K562 (cell line): ENCODE measurements at regions not wholly inside any gene's neighbourhood (a gene's known extent, or its start where the extent isn't known, plus 50 kb on each side); places are given as distances from the start of the nearest gene placed in this dataset.

ENCODE experiments used
- PHF8 ChIP-seq: fragments of 200-600 bp; sonication (generic); IDR thresholded peaks from 2 replicates; pipeline ENCODE4 v1.6.1; 2012; ENCODE audit warnings: mixed run types, mild to moderate bottlenecking, inconsistent platforms, low read length, moderate library complexity, borderline replicate concordance
- POLR2A ChIP-seq: fragments of 450-650 bp; conservative IDR thresholded peaks from 2 replicates; pipeline ENCODE4 v1.6.1; 2016
- SAP30 ChIP-seq: fragments of 200-600 bp; sonication (generic); IDR thresholded peaks from 2 replicates; pipeline ENCODE4 v1.6.1; 2012; ENCODE audit warnings: borderline replicate concordance, low read depth, mild to moderate bottlenecking, moderate library complexity, low read length, control low read depth, inconsistent platforms; ENCODE audit not compliant: insufficient read depth, poor library complexity, severe bottlenecking
- ZNF589 ChIP-seq: fragments of 200-800 bp; sonication (Bioruptor generic); IDR thresholded peaks from 2 replicates; pipeline ENCODE4 v1.6.1; 2016; ENCODE audit warnings: low read depth, missing genetic modification characterization, missing compliant biosample characterization

DNA sequence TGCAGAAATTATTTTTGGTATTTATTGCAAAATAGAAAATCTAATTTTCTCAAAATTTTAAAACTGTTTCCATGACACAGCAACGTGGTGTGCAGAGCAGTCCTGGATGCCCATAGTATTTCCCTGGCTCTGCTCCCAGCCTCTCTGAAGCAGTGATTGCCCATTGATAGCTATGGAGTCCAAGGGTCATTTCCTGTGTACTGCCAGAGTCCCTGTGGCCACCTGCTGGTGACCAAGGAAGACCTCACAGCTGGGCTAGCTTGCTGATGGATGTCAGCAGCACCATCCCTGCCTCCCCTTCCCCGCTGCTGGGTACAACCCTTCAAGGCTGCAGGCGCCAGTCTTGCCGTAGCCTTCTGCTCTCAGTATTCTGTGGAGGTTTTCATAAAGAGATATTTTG is 184.1 kb downstream of the DIRAS2 start:
- TF ChIP-seq SAP30 (no peak), PHF8 (no peak), POLR2A (no peak), ZNF589 (CRISPR knock-in tag) (no peak)
